Pancreas (tissue), 10 donors: ENCODE measurements at regions not wholly inside any gene's neighbourhood (a gene's known extent, or its start where the extent isn't known, plus 50 kb on each side); places are given as distances from the start of the nearest gene placed in this dataset.
A peak's percentile ranks its signal among the peaks of the same experiment; 100 is the strongest.

ENCODE experiments used
- ATAC-seq, 4 donors: fragments of 200-7000 bp; cut with Tn5 transposase; one replicate each; pipeline versions ENCODE4 v1.8.0 to v1.9.1; 2020; ENCODE audit warnings: mild to moderate bottlenecking in 4 of 4, moderate library complexity in 4 of 4
- DNase-seq, 6 donors: peaks; one replicate each; pipeline ENCODE4 v3.0.0-alpha.2; 2020
- FAIRE-seq: peaks from 2 replicates; lab custom pipeline; 2012; peaks lifted over from hg19 to GRCh38; lab: Jason Lieb, UNC
- H3K27ac ChIP-seq, 4 donors: fragments of 200-600 bp; sonication (generic); 1 replicate in 3 of 4; 2 replicates in 1 of 4; pipeline versions ENCODE4 v1.5.0 to v1.8.0; 2020
- H3K27me3 ChIP-seq, 4 donors: fragments of 200-600 bp; one replicate each; pipeline ENCODE4 v1.8.0; 2021
- H3K36me3 ChIP-seq, 3 donors: fragments of 200-600 bp; sonication (generic) in 1 of 3; one replicate each; pipeline versions ENCODE4 v1.5.0 to v1.8.0; 2020 to 2021
- H3K4me1 ChIP-seq, 3 donors: fragments of 200-600 bp; one replicate each; pipeline ENCODE4 v1.8.0; 2021
- H3K4me3 ChIP-seq, 4 donors: fragments of 200-600 bp; sonication (generic) in 2 of 4; one replicate each; pipeline versions ENCODE4 v1.5.0 to v1.8.0; 2020 to 2021
- H3K9me3 ChIP-seq, 4 donors: fragments of 200-600 bp; one replicate each; pipeline ENCODE4 v1.8.0; 2021
- WGBS, 2 donors: extraction: QIAGEN DNeasy Blood & Tissue Kit; methylation state at CpG; one replicate each; pipeline ENCODE4 v1.1.7; 2013; 5-methylcytosine and 5-hydroxymethylcytosine counted together
- intact Hi-C, 3 donors: fragments of 100-400 bp; cut with DNase I; formaldehyde crosslinking; loops; one replicate each; pipeline versions ENCODE4 v1.11.1 to v1.14.2; 2022
- TF ChIP-seq, protein P1 (sequence below), 4 donors: fragments of 200-600 bp; sonication (generic) in 3 of 4; IDR thresholded peaks; one replicate each; pipeline versions ENCODE4 v1.5.0 to v1.8.0; 2021; ENCODE audit warnings: antibody characterized with exemption in 4 of 4
- donor health status: healthy with polysubstance abuse.
- donor health status: DM: no; HTN: no; CAD: no; lungs with moderate emphysema.
- donor health status: DM: no; HTN: no; CAD: no.
- donor health status: control.
- donor health status: control.
- donor health status: Bipolar disorder and iron deficiency.
- donor health status: DM: yes; HTN: yes; CAD: no.
- donor health status: DM: no; HTN: no; CAD: no.
- donor health status: DM: no; HTN: no; CAD: no.
- donor health status: DM: yes; HTN: yes; CAD: no.

- intact Hi-C loops, result loop anchor here in 2 of 3 donors (5.0 to 10.0 kb wide), 2 partner anchors 52 to 59 kb away; no protein-coding TSS in a partner anchor
- Histone ChIP-seq H3K9me3 (no peaks in the 10 kb centered on the region), H3K4me1 (no peaks in the 10 kb centered on the region), H3K27me3 (peaks cover 0 to 2% (median 0%) of the 10 kb centered on the region in 4 donors), H3K27ac (no peak overlapping the region), H3K4me3 (no peak overlapping the region), H3K36me3 (no peaks in the 10 kb centered on the region)
- FAIRE-seq, result no peak
- WGBS, 2 donors, result 88 to 91% methylated on average over 21 of the region's 21 CpGs
- peak in 1 of 6 donors; percentile 53 for DNase-seq
- ATAC-seq, result no peak
- TF ChIP-seq, protein P1, sequence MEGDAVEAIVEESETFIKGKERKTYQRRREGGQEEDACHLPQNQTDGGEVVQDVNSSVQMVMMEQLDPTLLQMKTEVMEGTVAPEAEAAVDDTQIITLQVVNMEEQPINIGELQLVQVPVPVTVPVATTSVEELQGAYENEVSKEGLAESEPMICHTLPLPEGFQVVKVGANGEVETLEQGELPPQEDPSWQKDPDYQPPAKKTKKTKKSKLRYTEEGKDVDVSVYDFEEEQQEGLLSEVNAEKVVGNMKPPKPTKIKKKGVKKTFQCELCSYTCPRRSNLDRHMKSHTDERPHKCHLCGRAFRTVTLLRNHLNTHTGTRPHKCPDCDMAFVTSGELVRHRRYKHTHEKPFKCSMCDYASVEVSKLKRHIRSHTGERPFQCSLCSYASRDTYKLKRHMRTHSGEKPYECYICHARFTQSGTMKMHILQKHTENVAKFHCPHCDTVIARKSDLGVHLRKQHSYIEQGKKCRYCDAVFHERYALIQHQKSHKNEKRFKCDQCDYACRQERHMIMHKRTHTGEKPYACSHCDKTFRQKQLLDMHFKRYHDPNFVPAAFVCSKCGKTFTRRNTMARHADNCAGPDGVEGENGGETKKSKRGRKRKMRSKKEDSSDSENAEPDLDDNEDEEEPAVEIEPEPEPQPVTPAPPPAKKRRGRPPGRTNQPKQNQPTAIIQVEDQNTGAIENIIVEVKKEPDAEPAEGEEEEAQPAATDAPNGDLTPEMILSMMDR (IDR thresholded peaks at IDR 0.05), result no peak
These were observed 57.0 kb upstream of the LMX1B start for GRCh38 chr9:126556560-126557250.

DNA sequence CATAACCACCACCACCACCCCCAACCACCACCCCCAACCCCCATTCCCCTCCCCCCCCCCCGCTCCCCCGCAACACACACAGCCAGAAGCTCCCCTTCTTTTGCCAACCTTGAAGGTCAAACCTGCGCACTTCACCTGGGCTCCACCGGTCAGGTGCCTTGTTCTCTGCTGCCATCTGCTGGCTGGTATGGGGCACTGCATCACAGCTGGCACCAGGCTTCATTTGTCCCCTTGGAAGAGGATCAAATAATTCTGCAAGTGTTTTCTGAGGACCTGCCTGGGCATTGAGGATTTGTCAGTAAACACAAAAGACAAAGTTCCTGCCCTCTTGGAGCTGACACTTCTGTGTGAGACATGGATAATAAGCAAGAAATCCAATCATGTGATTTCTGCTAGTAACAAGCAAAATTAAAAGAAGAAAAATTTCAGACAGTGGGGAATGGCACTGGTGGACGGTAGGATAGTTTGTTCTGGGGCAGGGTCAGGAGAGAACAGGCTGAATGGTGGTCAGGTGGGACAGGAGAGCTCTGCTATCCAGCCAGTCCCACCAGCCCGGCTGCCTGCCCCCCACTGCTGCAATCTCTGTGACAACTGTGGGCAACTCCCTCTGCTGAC is 55.6 kb upstream of the LMX1B start:
- no peaks in the 10 kb centered on the region for H3K36me3 ChIP-seq
- DNase-seq (peak; percentile 42 to 88 (median 77)), ATAC-seq (peak; percentile 68 to 99 (median 94)), FAIRE-seq (no peak)
- no peaks in the 10 kb centered on the region for H3K9me3 ChIP-seq
- peaks cover 0 to 2% (median 0%) of the 10 kb centered on the region in 4 donors for H3K27me3 ChIP-seq
- H3K27ac ChIP-seq, result no peak overlapping the region
- H3K4me3 ChIP-seq, result no peak overlapping the region
- WGBS, 2 donors, result 13 to 15% methylated on average over 4 to 6 of the region's 6 CpGs
- H3K4me1 ChIP-seq, result no peaks in the 10 kb centered on the region
- intact Hi-C loops, result loop anchor here in 2 of 3 donors (5.0 to 10.0 kb wide), 2 partner anchors 53 to 61 kb away; no protein-coding TSS in a partner anchor
- TF ChIP-seq, protein P1 (IDR thresholded peaks at IDR 0.05), result peak; percentile 86 to 94 (median 92)

- intact Hi-C loops, result loop anchor here in 2 of 3 donors (5.0 to 10.0 kb wide), 2 partner anchors 54 to 62 kb away; no protein-coding TSS in a partner anchor
- FAIRE-seq, result no peak
- Histone ChIP-seq H3K27ac (no peak overlapping the region), H3K27me3 (peaks cover 0 to 2% (median 0%) of the 10 kb centered on the region in 4 donors), H3K9me3 (no peaks in the 10 kb centered on the region), H3K4me3 (no peak overlapping the region), H3K4me1 (no peaks in the 10 kb centered on the region), H3K36me3 (no peaks in the 10 kb centered on the region)
- no peak for DNase-seq
- ATAC-seq, result no peak
- TF ChIP-seq, protein P1 (IDR thresholded peaks at IDR 0.05), result no peak
- WGBS, 2 donors, result 66 to 82% methylated on average over 2 of the region's 2 CpGs
These were observed 54.4 kb upstream of the LMX1B start for GRCh38 chr9:126559296-126559695.

DNA sequence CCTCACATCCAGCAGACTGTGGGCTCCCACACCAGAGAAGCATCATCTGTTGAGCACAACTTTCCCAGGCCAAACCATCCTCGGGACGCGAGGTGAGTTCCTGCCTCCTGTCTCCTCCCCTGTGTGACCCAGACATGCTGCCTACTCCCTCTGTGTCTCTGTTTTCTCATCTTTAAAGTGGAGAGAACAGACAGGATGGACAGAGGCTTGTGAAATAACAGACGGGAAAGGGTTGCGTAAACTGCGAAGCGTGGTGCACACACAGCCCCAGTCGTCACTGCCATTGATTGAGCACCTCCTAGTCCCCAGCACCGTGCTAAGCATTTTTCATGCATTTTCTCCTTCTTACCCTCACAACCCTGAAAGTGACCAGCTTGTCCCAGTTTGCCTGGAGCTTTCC is 52.1 kb upstream of the LMX1B start:
- no peaks in the 10 kb centered on the region for H3K9me3 ChIP-seq
- no peaks in the 10 kb centered on the region for H3K36me3 ChIP-seq
- peaks cover 0 to 2% (median 0%) of the 10 kb centered on the region in 4 donors for H3K27me3 ChIP-seq
- TF ChIP-seq, protein P1 (IDR thresholded peaks at IDR 0.05), result no peak
- DNase-seq, result no peak
- no peak for ATAC-seq
- no peaks in the 10 kb centered on the region for H3K4me1 ChIP-seq
- 41 to 42% methylated on average over 9 of the region's 9 CpGs for WGBS, 2 donors
- intact Hi-C loops, result no loop called here
- no peak for FAIRE-seq
- no peak overlapping the region for H3K4me3 ChIP-seq
- H3K27ac ChIP-seq, result no peak overlapping the region
